OCI-LY7 (cell line): ENCODE measurements at regions not wholly inside any gene's neighbourhood (a gene's known extent, or its start where the extent isn't known, plus 50 kb on each side); places are given as distances from the start of the nearest gene placed in this dataset.
"Not testable (repeated sequence)": the region's sequence is repeated elsewhere in the genome, so short reads cannot be mapped to it uniquely, and the experiment has no call there.

ENCODE experiments used
- BruUV-seq: library from RNA; stranded (reverse); fragments of 400-500 nt; replicated peaks from 2 replicates; lab custom pipeline; 2021; lab: Mats Ljungman, UMichigan
- CTCF ChIA-PET: fragments of 300-600 bp; sonication (Branson Sonifier 250); formaldehyde crosslinking; loops from one replicate; lab custom pipeline; 2022; ENCODE audit warnings: antibody characterized with exemption; ENCODE audit not compliant: unreplicated experiment; lab: Charles Lee
- POLR2A ChIA-PET: fragments of 300-600 bp; sonication (Branson Sonifier 250); formaldehyde crosslinking; loops from one replicate; lab custom pipeline; 2022; ENCODE audit warnings: antibody characterized with exemption; lab: Charles Lee
- DNase-seq: peaks from one replicate; pipeline ENCODE4 v3.0.0-alpha.2; 2015; ENCODE audit warnings: low spot score
- H2AFZ ChIP-seq: fragments of 200-600 bp; sonication (generic), shearing (Covaris generic); 2 replicates; pipeline ENCODE4 v1.6.1; 2014; ENCODE audit warnings: mild to moderate bottlenecking, antibody characterized with exemption, low read length, moderate library complexity
- H3K27ac ChIP-seq: fragments of 200-600 bp; sonication (generic); 2 replicates; pipeline ENCODE4 v1.5.1; 2014; ENCODE audit warnings: mixed run types, low read depth, mild to moderate bottlenecking, moderate library complexity, low read length, inconsistent platforms; ENCODE audit not compliant: poor library complexity, severe bottlenecking
- H3K36me3 ChIP-seq: fragments of 200-600 bp; sonication (generic); 2 replicates; pipeline ENCODE4 v1.6.1; 2014; ENCODE audit warnings: mild to moderate bottlenecking, antibody characterized with exemption, low read length, moderate library complexity, mixed read lengths; ENCODE audit not compliant: insufficient read depth
- H3K4me1 ChIP-seq: fragments of 200-600 bp; sonication (generic); 2 replicates; pipeline ENCODE4 v1.5.1; 2014; ENCODE audit warnings: mild to moderate bottlenecking, low read length; ENCODE audit not compliant: insufficient read depth, poor library complexity, severe bottlenecking
- H3K4me2 ChIP-seq: fragments of 200-600 bp; sonication (generic); 2 replicates; pipeline ENCODE4 v1.6.1; 2014; ENCODE audit warnings: mild to moderate bottlenecking, low read length
- H3K4me3 ChIP-seq: fragments of 200-600 bp; sonication (generic); 2 replicates; pipeline ENCODE4 v1.5.1; 2014; ENCODE audit warnings: mild to moderate bottlenecking, low read depth, low read length; ENCODE audit not compliant: poor library complexity, severe bottlenecking
- H3K79me2 ChIP-seq: fragments of 200-600 bp; sonication (generic); 2 replicates; pipeline ENCODE4 v1.6.1; 2016; ENCODE audit warnings: low read depth, mild to moderate bottlenecking, low read length, moderate library complexity, mixed read lengths; ENCODE audit not compliant: insufficient read depth
- H3K9me2 ChIP-seq: fragments of 200-600 bp; sonication (generic); 2 replicates; pipeline ENCODE4 v1.6.1; 2016; ENCODE audit warnings: mild to moderate bottlenecking, low read length, mixed read lengths; ENCODE audit not compliant: insufficient read depth
- H3K9me3 ChIP-seq: fragments of 200-600 bp; sonication (generic); 2 replicates; pipeline ENCODE4 v1.6.1; 2014; ENCODE audit warnings: mild to moderate bottlenecking, mixed run types, low read length, mixed read lengths
- H4K20me1 ChIP-seq: fragments of 200-600 bp; sonication (generic); 2 replicates; pipeline ENCODE4 v1.6.1; 2014; ENCODE audit warnings: mild to moderate bottlenecking, antibody characterized with exemption, low read length, moderate library complexity, mixed read lengths; ENCODE audit not compliant: insufficient read depth
- CTCF ChIP-seq: fragments of 200-600 bp; sonication (generic); conservative IDR thresholded peaks from 2 replicates; pipeline ENCODE4 v1.5.1; 2014; ENCODE audit warnings: mild to moderate bottlenecking, antibody characterized with exemption, low read length, moderate library complexity, mixed read lengths
- EZH2phosphoT487 ChIP-seq: fragments of 200-600 bp; sonication (generic); IDR thresholded peaks from 2 replicates; pipeline ENCODE4 v1.6.1; 2018; ENCODE audit warnings: low read depth, borderline replicate concordance, mild to moderate bottlenecking, mixed run types, antibody characterized with exemption, low read length, moderate library complexity, mixed read lengths
- intact Hi-C: fragments of 100-400 bp; cut with micrococcal nuclease; formaldehyde crosslinking; loops from one replicate; pipeline ENCODE4 v1.10.0; 2022; ENCODE audit not compliant: unreplicated experiment

- DNase-seq, result no peak
- Histone ChIP-seq H4K20me1 (no peaks in the 10 kb centered on the region), H3K9me3 (no peaks in the 10 kb centered on the region), H3K4me1 (no peaks in the 10 kb centered on the region), H3K36me3 (no peaks in the 10 kb centered on the region), H3K27ac (no peak overlapping the region), H3K79me2 (no peaks in the 10 kb centered on the region), H3K4me2 (no peak overlapping the region), H3K4me3 (no peak overlapping the region), H2AFZ (no peak overlapping the region), H3K9me2 (no peaks in the 10 kb centered on the region)
- ChIA-PET CTCF (no interaction called here), POLR2A (no interaction called here)
- no TSS peak for BruUV-seq
- TF ChIP-seq EZH2phosphoT487 (no peak), CTCF (no peak)
- intact Hi-C loops, result no loop called here
Measured at GRCh38 chr18:22284581-22285360, 115.4 kb downstream of the GATA6 start.

GRCh38 chr18:22283855-22284254 lies 114.5 kb downstream of the GATA6 start:
- H3K4me3 ChIP-seq, intact Hi-C loops, H2AFZ ChIP-seq, H3K4me2 ChIP-seq, POLR2A ChIA-PET, H3K9me2 ChIP-seq, H3K27ac ChIP-seq, H3K4me1 ChIP-seq, H3K36me3 ChIP-seq, H3K79me2 ChIP-seq, CTCF ChIA-PET, H3K9me3 ChIP-seq, H4K20me1 ChIP-seq, BruUV-seq, DNase-seq: not testable (repeated sequence)

GRCh38 chr18:22283397-22283796 lies 114.0 kb downstream of the GATA6 start:
- H3K4me2 ChIP-seq, result no peak overlapping the region
- no peak overlapping the region for H2AFZ ChIP-seq
- H3K79me2 ChIP-seq, result no peaks in the 10 kb centered on the region
- no TSS peak for BruUV-seq
- no peak overlapping the region for H3K27ac ChIP-seq
- ChIA-PET CTCF (no interaction called here), POLR2A (no interaction called here)
- no peaks in the 10 kb centered on the region for H4K20me1 ChIP-seq
- no peak for DNase-seq
- H3K9me2 ChIP-seq, result no peaks in the 10 kb centered on the region
- no peaks in the 10 kb centered on the region for H3K4me1 ChIP-seq
- TF ChIP-seq CTCF (no peak), EZH2phosphoT487 (no peak)
- H3K36me3 ChIP-seq, result no peaks in the 10 kb centered on the region
- H3K9me3 ChIP-seq, result no peaks in the 10 kb centered on the region
- intact Hi-C loops, result no loop called here
- no peak overlapping the region for H3K4me3 ChIP-seq
